HepG2 (cell line): ENCODE measurements at regions not wholly inside any gene's neighbourhood (a gene's known extent, or its start where the extent isn't known, plus 50 kb on each side); places are given as distances from the start of the nearest gene placed in this dataset.

Experiments
- CBX5 ChIP-seq: sonication (generic); formaldehyde crosslinking; IDR thresholded peaks from 2 replicates; pipeline ENCODE4 v1.4.0; 2020; ENCODE audit warnings: missing genetic modification reagents, borderline replicate concordance
- CEBPG ChIP-seq: IDR thresholded peaks from 2 replicates; pipeline ENCODE4 v1.6.1; 2016
- ELF1 ChIP-seq: sonication (generic); formaldehyde crosslinking; IDR thresholded peaks from 2 replicates; pipeline ENCODE4 v1.4.0; 2020; ENCODE audit warnings: missing genetic modification reagents
- HIC2 ChIP-seq: sonication (generic); formaldehyde crosslinking; IDR thresholded peaks from 2 replicates; pipeline ENCODE4 v1.9.0; 2022; ENCODE audit warnings: low read depth, missing genetic modification reagents
- JUNB ChIP-seq: sonication (generic); formaldehyde crosslinking; IDR thresholded peaks from 2 replicates; pipeline ENCODE4 v1.8.0; 2022; ENCODE audit warnings: missing genetic modification reagents, mild to moderate bottlenecking, borderline replicate concordance
- MNT ChIP-seq: fragments of 450-650 bp; IDR thresholded peaks from 2 replicates; pipeline ENCODE4 v1.6.1; 2016
- NFKB2 ChIP-seq: sonication (generic); formaldehyde crosslinking; IDR thresholded peaks from 2 replicates; pipeline ENCODE4 v1.4.0; 2020; ENCODE audit warnings: missing genetic modification reagents, borderline replicate concordance
- PRDM10 ChIP-seq: sonication (generic); formaldehyde crosslinking; IDR thresholded peaks from 2 replicates; pipeline ENCODE4 v1.4.0; 2020; ENCODE audit warnings: low read depth, missing genetic modification reagents
- REST ChIP-seq, 2 experiments: IDR thresholded peaks; 2 replicates each; pipeline ENCODE4 v1.6.1; 2011 to 2012; ENCODE audit warnings: low read length in 2 of 2, borderline replicate concordance in 1 of 2, low read depth in 1 of 2, mild to moderate bottlenecking in 1 of 2, moderate library complexity in 1 of 2
- TARDBP ChIP-seq: sonication (generic); formaldehyde crosslinking; IDR thresholded peaks from 2 replicates; pipeline ENCODE4 v1.8.0; 2022; ENCODE audit warnings: mild to moderate bottlenecking, missing genetic modification reagents
- ZFP36 ChIP-seq: fragments of 150-350 bp; IDR thresholded peaks from 2 replicates; pipeline ENCODE4 v1.6.1; 2018; ENCODE audit warnings: borderline replicate concordance, low read length, low read depth; ENCODE audit not compliant: partially characterized antibody
- ZNF136 ChIP-seq: sonication (generic); formaldehyde crosslinking; IDR thresholded peaks from 2 replicates; pipeline ENCODE4 v1.8.1; 2022; ENCODE audit warnings: low read depth, mild to moderate bottlenecking, moderate library complexity, missing genetic modification reagents
- ZNF160 ChIP-seq: sonication (generic); formaldehyde crosslinking; IDR thresholded peaks from 2 replicates; pipeline ENCODE4 v1.8.0; 2022; ENCODE audit warnings: mild to moderate bottlenecking, inconsistent platforms, missing genetic modification reagents
- ZNF766 ChIP-seq: sonication (generic); formaldehyde crosslinking; IDR thresholded peaks from 2 replicates; pipeline ENCODE4 v1.5.0; 2020; ENCODE audit warnings: missing genetic modification reagents, borderline replicate concordance
- TF ChIP-seq, protein P1 (sequence below): sonication (generic); formaldehyde crosslinking; conservative IDR thresholded peaks from 2 replicates; pipeline ENCODE4 v1.4.0; 2020; ENCODE audit warnings: missing genetic modification reagents

DNA sequence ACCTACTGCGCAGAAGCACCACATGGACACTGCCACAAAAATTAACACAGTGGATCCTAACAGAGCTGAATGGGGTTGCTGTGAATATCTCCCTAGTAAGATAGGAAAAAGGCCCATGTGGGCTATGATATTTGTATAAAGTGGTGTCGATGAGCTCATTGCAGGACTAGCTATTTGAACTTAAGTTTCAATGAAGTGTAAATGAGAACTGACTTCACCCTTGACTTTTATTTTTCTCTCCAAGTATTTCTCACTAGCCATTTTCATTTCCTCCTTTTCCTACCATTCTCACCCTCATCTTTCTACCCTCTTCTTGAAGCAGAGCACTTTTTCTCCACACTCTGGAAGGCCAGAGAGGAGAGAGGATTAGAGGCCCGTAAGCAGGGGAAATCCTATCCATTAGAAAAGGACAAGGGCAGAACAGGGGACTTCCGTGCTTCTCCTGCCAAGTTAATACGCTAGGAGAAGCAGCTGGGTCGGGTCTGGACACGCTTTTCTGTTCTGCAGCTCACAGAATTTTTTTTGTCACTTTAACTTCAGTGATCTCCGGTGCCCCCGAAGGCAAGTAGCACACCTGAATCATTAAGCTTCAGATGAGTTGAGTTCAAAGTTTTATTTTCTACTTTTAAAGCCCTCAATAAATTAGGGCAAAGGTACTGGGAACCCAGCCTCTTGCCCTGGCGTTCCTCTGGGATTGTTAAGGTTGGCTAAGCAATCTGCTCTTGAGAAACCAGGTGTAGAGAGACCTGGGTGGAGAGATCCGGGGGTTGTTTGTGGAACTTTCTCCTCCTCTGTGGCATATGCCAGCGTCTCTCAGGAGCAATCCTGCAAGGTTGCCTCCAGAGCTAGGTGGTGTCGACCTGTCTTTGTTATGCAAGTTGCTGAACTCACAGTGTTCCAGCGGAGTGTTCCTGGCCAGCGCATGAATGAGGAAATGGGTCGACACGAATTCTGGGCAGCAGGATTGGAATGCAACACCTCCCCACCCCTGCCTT, 56.2 kb upstream of the ARID1B start (continued):
- TF ChIP-seq REST (IDR thresholded peaks at IDR 0.05; ENCODE audit: borderline replicate concordance in 1 of 2, low read depth in 1 of 2, low read length in 2 of 2) (no peak), PRDM10 (CRISPR knock-in tag) (0 out of 2 replicates have a peak, but pooled peaks have one; percentile 28), HIC2 (CRISPR knock-in tag) (no peak), ZNF766 (CRISPR knock-in tag) (0 out of 2 replicates have a peak, but pooled peaks have one; percentile 25), MNT (no peak), CBX5 (0 out of 2 replicates have a peak, but pooled peaks have one; percentile 16), CEBPG (CRISPR knock-in tag) (peak; percentile 55), ZNF136 (CRISPR knock-in tag) (no peak), ZNF160 (no peak), ZFP36 (no peak), ELF1 (0 out of 2 replicates have a peak, but pooled peaks have one; percentile 2), NFKB2 (CRISPR knock-in tag) (no peak), JUNB (CRISPR knock-in tag) (no peak), TARDBP (CRISPR knock-in tag) (0 out of 2 replicates have a peak, but pooled peaks have one; percentile 6)
- TF ChIP-seq, protein P1, sequence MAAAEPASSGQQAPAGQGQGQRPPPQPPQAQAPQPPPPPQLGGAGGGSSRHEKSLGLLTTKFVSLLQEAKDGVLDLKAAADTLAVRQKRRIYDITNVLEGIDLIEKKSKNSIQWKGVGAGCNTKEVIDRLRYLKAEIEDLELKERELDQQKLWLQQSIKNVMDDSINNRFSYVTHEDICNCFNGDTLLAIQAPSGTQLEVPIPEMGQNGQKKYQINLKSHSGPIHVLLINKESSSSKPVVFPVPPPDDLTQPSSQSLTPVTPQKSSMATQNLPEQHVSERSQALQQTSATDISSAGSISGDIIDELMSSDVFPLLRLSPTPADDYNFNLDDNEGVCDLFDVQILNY: no peak
